ENCODE measurements at regions not wholly inside any gene's neighbourhood (a gene's known extent, or its start where the extent isn't known, plus 50 kb on each side); places are given as distances from the start of the nearest gene placed in this dataset.

GRCh38 chr14:51428981-51429380, 188.9 kb downstream of the TMX1 start (continued):
- no peak for TF ChIP-seq SP1 (IDR thresholded peaks at IDR 0.05; ENCODE audit: low read depth, low read length)
- TF ChIP-seq GABPA (IDR thresholded peaks at IDR 0.05; ENCODE audit: borderline replicate concordance, insufficient read depth, low read length): no peak
- no peak for TF ChIP-seq FOSL1 (IDR thresholded peaks at IDR 0.05; ENCODE audit: insufficient read depth, low read depth, low read length)
- no peak for TF ChIP-seq GTF2F1 (IDR thresholded peaks at IDR 0.05; ENCODE audit: borderline replicate concordance, low read depth, low read length)
- TF ChIP-seq RFX5 (IDR thresholded peaks at IDR 0.05; ENCODE audit: borderline replicate concordance, low read depth, low read length): no peak

Measured in H1 (cell line).